Heart right ventricle (tissue), 16 donors: ENCODE measurements at regions not wholly inside any gene's neighbourhood (a gene's known extent, or its start where the extent isn't known, plus 50 kb on each side); places are given as distances from the start of the nearest gene placed in this dataset.

ENCODE experiments used
- ATAC-seq, 8 donors: fragments of 200-7000 bp; cut with Tn5 transposase; one replicate each; pipeline ENCODE4 v1.9.1; 2020; ENCODE audit warnings: mild to moderate bottlenecking in 8 of 8, moderate library complexity in 8 of 8, moderate number of reproducible peaks in 1 of 8
- DNase-seq, 2 donors: peaks; one replicate each; pipeline ENCODE4 v3.0.0-alpha.2; 2020
- H3K27ac ChIP-seq, 10 donors: fragments of 200-600 bp; sonication (generic) in 2 of 10; one replicate each; pipeline versions ENCODE4 v1.5.0 to v1.8.0; 2020 to 2022; ENCODE audit warnings: mild to moderate bottlenecking in 3 of 10
- H3K27me3 ChIP-seq, 7 donors: fragments of 200-600 bp; one replicate each; pipeline ENCODE4 v1.8.0; 2021 to 2022; ENCODE audit warnings: mild to moderate bottlenecking in 2 of 7
- H3K36me3 ChIP-seq, 9 donors: fragments of 200-600 bp; sonication (generic) in 1 of 9; one replicate each; pipeline versions ENCODE4 v1.5.0 to v1.8.0; 2020 to 2022; ENCODE audit warnings: mild to moderate bottlenecking in 2 of 9
- H3K4me1 ChIP-seq, 9 donors: fragments of 200-600 bp; sonication (generic) in 1 of 9; one replicate each; pipeline versions ENCODE4 v1.5.0 to v1.8.0; 2020 to 2022; ENCODE audit warnings: mild to moderate bottlenecking in 4 of 9
- H3K4me3 ChIP-seq, 10 donors: fragments of 200-600 bp; sonication (generic) in 2 of 10; one replicate each; pipeline versions ENCODE4 v1.5.0 to v1.8.0; 2020 to 2022; ENCODE audit warnings: mild to moderate bottlenecking in 7 of 10, moderate library complexity in 2 of 10
- H3K9me3 ChIP-seq, 11 donors: fragments of 200-600 bp in 10 of 11; sonication (generic) in 2 of 11; one replicate each; pipeline versions ENCODE4 v1.5.0 to v1.8.0; 2013 to 2022; ENCODE audit warnings: mild to moderate bottlenecking in 2 of 11, control low read depth in 1 of 11, moderate library complexity in 1 of 11
- WGBS, 2 donors: extraction: QIAGEN DNeasy Blood & Tissue Kit; methylation state at CpG; one replicate each; pipeline ENCODE4 v1.1.7; 2013; ENCODE audit warnings: inconsistent platforms in 1 of 2; 5-methylcytosine and 5-hydroxymethylcytosine counted together
- intact Hi-C, 10 donors: fragments of 100-400 bp; cut with DNase I; formaldehyde crosslinking; loops; one replicate each; pipeline versions ENCODE4 v1.11.1 to v1.14.2; 2022
- TF ChIP-seq, protein P1 (sequence below), 9 donors: fragments of 200-600 bp; sonication (generic) in 2 of 9; IDR thresholded peaks; one replicate each; pipeline versions ENCODE4 v1.5.0 to v1.8.0; 2021 to 2022; ENCODE audit warnings: antibody characterized with exemption in 9 of 9, mild to moderate bottlenecking in 5 of 9, moderate library complexity in 1 of 9
- donor health status: Arrhythmogenic right ventricular cardiomyopathy.
- donor health status: ischemic (EF 13 %, LVEDD 7.1; RV severe dilation, severe dysfunction).
- donor health status: healthy with polysubstance abuse.
- donor health status: DM: no; HTN: yes; CAD: no.
- donor health status: DM: no; HTN: no; CAD: no.
- donor health status: ischemic (EF 25% LVEDD 6.9; RV normal size, moderate dysfunction).
- donor health status: ischemic (EF 25% LVEDD 5.7; RV mildly dilated, moderate dysfunction).
- donor health status: healthy.
- donor health status: DM: yes; HTN: yes; CAD: no.
- donor health status: Ischemic cardiomyopathy.
- donor health status: ischemic (EF 35%, LVEDD 5.7; RV mildly dilated, moderate dysfunction).
- donor health status: nonischemic (EF 11% LVEDD 7.7; RV severe dilation, severe dysfunction).
- donor health status: DM: yes; HTN: yes; CAD: no.
- donor health status: PGD.
- donor health status: ischemic (EF 29% LVEDD 5.4; RV normal size, mild dysfunction).
- donor health status: nonischemic (EF 23%, LVEDD 6.1; RV moderate dilation, normal function).

DNA sequence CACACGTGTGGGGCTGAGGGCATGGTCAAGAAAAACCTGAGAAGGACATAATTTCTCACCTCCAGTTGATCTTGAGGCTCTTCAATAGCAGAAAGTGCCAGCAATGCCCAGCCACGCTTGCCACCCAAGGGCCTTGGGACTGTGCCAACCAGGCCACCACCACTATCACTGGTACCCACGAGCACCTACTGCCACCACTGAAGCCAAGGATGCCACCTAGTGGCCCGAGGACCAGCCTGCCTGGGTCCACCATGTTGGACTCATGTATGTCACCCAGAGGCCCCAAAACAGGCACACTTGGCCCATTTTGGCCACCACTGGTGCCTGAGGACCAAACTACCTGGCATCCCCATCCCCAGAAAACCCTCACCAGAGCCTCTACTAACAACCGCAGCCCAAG is 191.8 kb downstream of the ADAM29 start:
- Histone ChIP-seq H3K9me3 (peaks cover 0 to 74% (median 19%) of the 10 kb centered on the region in 11 donors), H3K36me3 (no peaks in the 10 kb centered on the region), H3K27ac (no peak overlapping the region), H3K27me3 (no peaks in the 10 kb centered on the region), H3K4me3 (no peak overlapping the region), H3K4me1 (no peaks in the 10 kb centered on the region)
- DNase-seq = no peak
- WGBS, 2 donors = 64 to 69% methylated on average over 5 of the region's 5 CpGs
- intact Hi-C loops = no loop called here
- ATAC-seq = no peak
- TF ChIP-seq, protein P1, sequence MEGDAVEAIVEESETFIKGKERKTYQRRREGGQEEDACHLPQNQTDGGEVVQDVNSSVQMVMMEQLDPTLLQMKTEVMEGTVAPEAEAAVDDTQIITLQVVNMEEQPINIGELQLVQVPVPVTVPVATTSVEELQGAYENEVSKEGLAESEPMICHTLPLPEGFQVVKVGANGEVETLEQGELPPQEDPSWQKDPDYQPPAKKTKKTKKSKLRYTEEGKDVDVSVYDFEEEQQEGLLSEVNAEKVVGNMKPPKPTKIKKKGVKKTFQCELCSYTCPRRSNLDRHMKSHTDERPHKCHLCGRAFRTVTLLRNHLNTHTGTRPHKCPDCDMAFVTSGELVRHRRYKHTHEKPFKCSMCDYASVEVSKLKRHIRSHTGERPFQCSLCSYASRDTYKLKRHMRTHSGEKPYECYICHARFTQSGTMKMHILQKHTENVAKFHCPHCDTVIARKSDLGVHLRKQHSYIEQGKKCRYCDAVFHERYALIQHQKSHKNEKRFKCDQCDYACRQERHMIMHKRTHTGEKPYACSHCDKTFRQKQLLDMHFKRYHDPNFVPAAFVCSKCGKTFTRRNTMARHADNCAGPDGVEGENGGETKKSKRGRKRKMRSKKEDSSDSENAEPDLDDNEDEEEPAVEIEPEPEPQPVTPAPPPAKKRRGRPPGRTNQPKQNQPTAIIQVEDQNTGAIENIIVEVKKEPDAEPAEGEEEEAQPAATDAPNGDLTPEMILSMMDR (IDR thresholded peaks at IDR 0.05) = no peak

DNA sequence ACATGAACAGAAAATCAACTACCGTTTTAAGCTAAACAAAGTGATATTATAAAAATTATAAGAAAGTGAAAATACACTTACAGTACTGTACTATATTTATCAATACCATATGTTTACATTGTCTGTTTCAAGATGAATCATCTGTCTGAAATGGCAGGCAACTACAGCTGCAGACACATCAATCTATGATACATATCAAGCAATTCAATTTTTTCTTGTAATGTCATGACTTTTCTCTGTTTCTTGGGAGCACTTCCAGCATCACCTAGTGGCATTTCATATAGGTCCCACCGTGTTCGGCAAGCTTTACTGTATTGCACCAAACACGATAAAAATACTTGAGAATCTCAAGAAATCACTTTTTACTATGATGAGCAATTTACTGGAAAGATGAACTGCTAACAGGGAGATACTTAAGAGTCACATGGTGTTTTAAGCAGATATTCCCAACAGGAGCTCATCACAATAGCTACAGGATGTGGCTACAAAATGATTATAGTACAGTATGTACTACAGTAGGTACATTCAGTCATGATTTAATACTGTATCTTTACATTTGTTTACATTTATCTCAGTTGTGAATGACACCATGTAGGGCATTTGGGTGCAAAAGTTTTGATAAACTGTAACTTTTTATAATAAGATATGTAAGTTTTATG is 207.4 kb downstream of the ADAM29 start:
- H3K4me1 ChIP-seq = no peaks in the 10 kb centered on the region
- intact Hi-C loops = no loop called here
- no peak for DNase-seq
- H3K4me3 ChIP-seq = no peak overlapping the region
- no peaks in the 10 kb centered on the region for H3K36me3 ChIP-seq
- no peaks in the 10 kb centered on the region for H3K27me3 ChIP-seq
- no peak for ATAC-seq
- TF ChIP-seq, protein P1 (IDR thresholded peaks at IDR 0.05) = no peak
- no peak overlapping the region for H3K27ac ChIP-seq
- peaks cover 0 to 48% (median 30%) of the 10 kb centered on the region in 11 donors for H3K9me3 ChIP-seq
- 88 to 89% methylated on average over 4 of the region's 4 CpGs for WGBS, 2 donors

DNA sequence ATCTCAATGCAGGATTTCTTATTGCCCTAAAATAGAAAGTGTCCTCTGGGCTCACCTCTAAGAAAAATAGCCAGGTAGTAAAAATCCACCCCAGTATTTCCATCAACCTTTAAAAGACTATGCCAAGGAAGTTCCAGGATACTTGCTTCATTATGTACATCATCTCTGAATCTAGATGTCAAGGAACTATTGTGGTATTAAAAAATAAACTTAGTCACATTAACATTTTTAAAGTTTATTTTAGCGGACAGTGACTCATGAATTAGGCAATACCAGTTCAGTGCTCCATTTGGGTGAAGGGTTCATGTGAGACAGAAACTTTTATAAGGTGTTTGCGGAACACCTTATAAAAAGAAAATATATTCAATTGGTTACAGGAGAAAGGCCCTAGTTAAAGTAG is 209.2 kb downstream of the ADAM29 start:
- TF ChIP-seq, protein P1 (IDR thresholded peaks at IDR 0.05) = no peak
- DNase-seq (no peak), ATAC-seq (no peak)
- Histone ChIP-seq H3K36me3 (no peaks in the 10 kb centered on the region), H3K4me1 (no peaks in the 10 kb centered on the region), H3K27ac (no peak overlapping the region), H3K4me3 (no peak overlapping the region), H3K9me3 (peaks cover 0 to 31% (median 17%) of the 10 kb centered on the region in 11 donors), H3K27me3 (no peaks in the 10 kb centered on the region)
- intact Hi-C loops = no loop called here
- 65 to 70% methylated on average over 2 of the region's 2 CpGs for WGBS, 2 donors

DNA sequence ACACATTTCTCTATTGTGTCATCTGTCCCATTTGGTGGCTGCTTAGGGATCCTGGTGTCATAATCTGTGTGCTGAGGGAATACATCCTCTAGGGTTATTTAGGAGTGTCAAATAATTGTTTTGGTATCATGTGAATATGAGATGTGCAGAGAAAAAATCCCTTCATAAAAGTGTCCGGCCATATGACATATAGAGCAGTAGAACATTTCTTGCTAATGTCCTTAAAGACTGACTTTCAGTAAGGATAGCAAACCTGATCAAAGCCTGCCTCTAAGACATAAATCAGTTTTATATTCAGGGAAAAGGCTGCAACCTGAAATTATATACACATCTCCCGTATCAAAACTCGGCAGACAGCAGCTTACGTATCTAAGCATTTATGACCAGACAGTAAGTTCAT is 211.6 kb downstream of the ADAM29 start:
- Histone ChIP-seq H3K36me3 (no peaks in the 10 kb centered on the region), H3K27me3 (no peaks in the 10 kb centered on the region), H3K4me3 (no peak overlapping the region), H3K27ac (no peak overlapping the region), H3K9me3 (peaks cover 0 to 8% (median 0%) of the 10 kb centered on the region in 11 donors), H3K4me1 (no peaks in the 10 kb centered on the region)
- no peak for ATAC-seq
- intact Hi-C loops = no loop called here
- 45 to 66% methylated on average over 4 of the region's 4 CpGs for WGBS, 2 donors
- TF ChIP-seq, protein P1 (IDR thresholded peaks at IDR 0.05) = no peak
- DNase-seq = no peak
